OCI-LY3 (cell line): ENCODE measurements at regions not wholly inside any gene's neighbourhood (a gene's known extent, or its start where the extent isn't known, plus 50 kb on each side); places are given as distances from the start of the nearest gene placed in this dataset.
A peak's percentile ranks its signal among the peaks of the same experiment; 100 is the strongest.

Source experiments
- H2AFZ ChIP-seq: fragments of 200-600, 300-600 bp; shearing (Covaris generic); 2 replicates; pipeline ENCODE4 v1.6.0; 2014; ENCODE audit warnings: antibody characterized with exemption, low read depth, low read length
- H3K27ac ChIP-seq: fragments of 200-600, 300-600 bp; sonication (generic); 2 replicates; pipeline ENCODE4 v1.5.1; 2014; ENCODE audit warnings: mild to moderate bottlenecking, low read length, moderate library complexity, mixed read lengths
- H3K27me3 ChIP-seq: fragments of 200-600, 300-600 bp; sonication (generic); 2 replicates; pipeline ENCODE4 v1.6.1; 2014; ENCODE audit warnings: low read depth, low read length, mixed read lengths
- H3K36me3 ChIP-seq: fragments of 200-600, 300-600 bp; sonication (generic); replicated peaks from 2 replicates; pipeline ENCODE3; 2014; ENCODE audit warnings: low read depth, low read length, mixed read lengths
- H3K4me1 ChIP-seq: fragments of 300-600, 200-600 bp; sonication (generic); 2 replicates; pipeline ENCODE4 v1.6.1; 2014; ENCODE audit warnings: low read length, mixed read lengths
- H3K4me2 ChIP-seq: fragments of 200-600, 300-600 bp; sonication (generic); 2 replicates; pipeline ENCODE4 v1.6.1; 2014; ENCODE audit warnings: low read length, mixed read lengths
- H3K4me3 ChIP-seq: fragments of 300-600, 200-600 bp; sonication (generic); 2 replicates; pipeline ENCODE4 v1.5.1; 2014; ENCODE audit warnings: antibody characterized with exemption, mild to moderate bottlenecking, low read length, moderate library complexity
- H3K79me2 ChIP-seq: fragments of 300-600, 200-600 bp; shearing (Covaris generic); 2 replicates; pipeline ENCODE4 v1.6.1; 2014; ENCODE audit warnings: mild to moderate bottlenecking, low read length, mixed read lengths
- H3K9ac ChIP-seq: fragments of 300-600, 200-600 bp; shearing (Covaris generic); 2 replicates; pipeline ENCODE4 v1.6.0; 2014; ENCODE audit warnings: mild to moderate bottlenecking, low read length, moderate library complexity
- H3K9me3 ChIP-seq: fragments of 200-600, 300-600 bp; shearing (Covaris generic); 2 replicates; pipeline ENCODE4 v1.6.1; 2014; ENCODE audit warnings: low read length, mixed read lengths; ENCODE audit not compliant: insufficient read depth
- H4K20me1 ChIP-seq: fragments of 200-600, 300-600 bp; sonication (generic); 2 replicates; pipeline ENCODE4 v1.6.1; 2016; ENCODE audit warnings: low read length, mixed read lengths; ENCODE audit not compliant: insufficient read depth
- EZH2phosphoT487 ChIP-seq: fragments of 200-600 bp; shearing (Covaris generic); IDR thresholded peaks from 2 replicates; pipeline ENCODE4 v1.6.1; 2018; ENCODE audit warnings: antibody characterized with exemption, mixed run types, low read depth
- TF ChIP-seq, protein P1 (sequence below): fragments of 200-600, 300-600 bp; sonication (generic); IDR thresholded peaks from 2 replicates; pipeline ENCODE4 v1.5.1; 2014; ENCODE audit warnings: antibody characterized with exemption, low read length, low read depth

DNA sequence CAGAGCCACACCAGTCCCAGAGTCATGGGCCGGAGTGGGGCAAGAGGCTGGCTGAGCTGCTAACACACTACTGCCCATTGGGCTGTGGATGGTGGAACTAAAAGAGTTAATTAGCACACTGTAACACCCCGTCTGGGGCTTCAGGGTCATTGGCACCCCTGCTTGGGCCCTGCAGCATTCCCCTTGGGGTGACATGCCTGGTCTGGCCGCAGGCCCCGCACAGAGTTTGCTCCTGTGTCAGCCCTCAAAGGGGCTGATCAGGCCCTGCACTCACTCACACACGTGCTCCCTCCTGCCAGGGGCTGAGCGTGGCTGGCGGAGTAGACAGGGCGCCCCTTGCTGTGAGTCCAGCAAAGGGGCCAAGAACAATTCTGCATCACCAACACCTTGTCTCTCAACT, 1499.6 kb upstream of the TMEM132C start:
- H3K4me1 ChIP-seq = peaks cover 25% of the 10 kb centered on the region
- peaks cover 18% of the 10 kb centered on the region for H3K79me2 ChIP-seq
- peaks cover 89% of the 10 kb centered on the region for H3K36me3 ChIP-seq
- no peak overlapping the region for H2AFZ ChIP-seq
- no peak overlapping the region for H3K4me2 ChIP-seq
- H3K9me3 ChIP-seq = peaks cover 51% of the 10 kb centered on the region
- H3K4me3 ChIP-seq = no peak overlapping the region
- H3K27me3 ChIP-seq = no peaks in the 10 kb centered on the region
- no peak overlapping the region for H3K27ac ChIP-seq
- no peak overlapping the region for H3K9ac ChIP-seq
- H4K20me1 ChIP-seq = no peaks in the 10 kb centered on the region
- no peak for TF ChIP-seq EZH2phosphoT487
- TF ChIP-seq, protein P1, sequence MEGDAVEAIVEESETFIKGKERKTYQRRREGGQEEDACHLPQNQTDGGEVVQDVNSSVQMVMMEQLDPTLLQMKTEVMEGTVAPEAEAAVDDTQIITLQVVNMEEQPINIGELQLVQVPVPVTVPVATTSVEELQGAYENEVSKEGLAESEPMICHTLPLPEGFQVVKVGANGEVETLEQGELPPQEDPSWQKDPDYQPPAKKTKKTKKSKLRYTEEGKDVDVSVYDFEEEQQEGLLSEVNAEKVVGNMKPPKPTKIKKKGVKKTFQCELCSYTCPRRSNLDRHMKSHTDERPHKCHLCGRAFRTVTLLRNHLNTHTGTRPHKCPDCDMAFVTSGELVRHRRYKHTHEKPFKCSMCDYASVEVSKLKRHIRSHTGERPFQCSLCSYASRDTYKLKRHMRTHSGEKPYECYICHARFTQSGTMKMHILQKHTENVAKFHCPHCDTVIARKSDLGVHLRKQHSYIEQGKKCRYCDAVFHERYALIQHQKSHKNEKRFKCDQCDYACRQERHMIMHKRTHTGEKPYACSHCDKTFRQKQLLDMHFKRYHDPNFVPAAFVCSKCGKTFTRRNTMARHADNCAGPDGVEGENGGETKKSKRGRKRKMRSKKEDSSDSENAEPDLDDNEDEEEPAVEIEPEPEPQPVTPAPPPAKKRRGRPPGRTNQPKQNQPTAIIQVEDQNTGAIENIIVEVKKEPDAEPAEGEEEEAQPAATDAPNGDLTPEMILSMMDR = no peak

DNA sequence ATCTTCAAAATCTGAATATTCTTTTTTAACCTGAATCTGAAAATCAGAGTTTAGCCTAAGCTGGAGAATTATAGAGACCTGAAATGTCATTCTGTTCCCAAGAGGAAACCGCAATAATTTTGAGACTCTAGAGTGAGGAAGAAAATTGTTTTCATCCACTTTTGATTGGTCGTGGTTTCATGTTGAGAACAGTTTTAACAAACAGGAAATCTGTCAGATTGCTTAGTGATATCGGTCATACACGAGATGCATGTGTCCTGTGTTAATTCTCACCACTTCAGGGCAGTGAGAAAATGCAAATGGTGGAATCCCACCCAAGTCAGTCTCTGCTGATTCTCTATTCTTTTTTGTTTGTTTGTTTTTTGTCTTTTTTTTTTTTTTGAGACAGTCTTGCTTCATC, 1498.5 kb upstream of the TMEM132C start:
- peaks cover 18% of the 10 kb centered on the region for H3K79me2 ChIP-seq
- peaks cover 32% of the 10 kb centered on the region for H3K4me1 ChIP-seq
- H3K36me3 ChIP-seq = peaks cover 77% of the 10 kb centered on the region
- no peaks in the 10 kb centered on the region for H4K20me1 ChIP-seq
- TF ChIP-seq, protein P1 = no peak
- no peak for TF ChIP-seq EZH2phosphoT487
- H3K4me3 ChIP-seq = peak overlapping the region; percentile 28; the same call in 1 of the 2 replicates
- H3K9me3 ChIP-seq = peaks cover 39% of the 10 kb centered on the region
- H3K27me3 ChIP-seq = no peaks in the 10 kb centered on the region
- 0 out of 2 replicates have a peak overlapping the region, but pooled peaks have one; percentile 9 for H3K4me2 ChIP-seq
- no peak overlapping the region for H3K9ac ChIP-seq
- no peak overlapping the region for H2AFZ ChIP-seq
- H3K27ac ChIP-seq = peak overlapping the region; percentile 85

DNA sequence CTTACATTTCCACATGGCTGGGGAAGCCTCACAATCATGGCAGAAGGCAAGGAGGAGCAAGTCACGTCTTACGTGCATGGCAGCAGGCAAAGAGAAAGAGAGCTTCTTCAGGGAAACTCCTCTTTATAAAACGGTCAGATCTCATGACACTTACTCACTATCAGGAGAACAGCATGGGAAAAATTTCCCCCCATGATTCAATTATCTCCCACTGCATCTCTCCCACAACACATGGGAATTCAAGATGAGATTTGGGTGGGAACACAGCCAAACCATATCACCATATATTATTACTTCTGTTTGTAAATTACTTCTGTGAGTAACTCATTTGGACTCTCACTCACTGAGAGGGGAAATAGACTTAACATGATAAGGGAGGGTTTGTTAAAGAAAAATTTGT, 1496.8 kb upstream of the TMEM132C start:
- no peak overlapping the region for H3K4me3 ChIP-seq
- no peaks in the 10 kb centered on the region for H3K27me3 ChIP-seq
- H3K4me1 ChIP-seq = peaks cover 34% of the 10 kb centered on the region
- H3K9ac ChIP-seq = no peak overlapping the region
- H3K36me3 ChIP-seq = peaks cover 65% of the 10 kb centered on the region
- H3K79me2 ChIP-seq = peaks cover 18% of the 10 kb centered on the region
- no peak overlapping the region for H3K4me2 ChIP-seq
- no peak overlapping the region for H2AFZ ChIP-seq
- H4K20me1 ChIP-seq = no peaks in the 10 kb centered on the region
- TF ChIP-seq EZH2phosphoT487 = no peak
- TF ChIP-seq, protein P1 = no peak
- H3K9me3 ChIP-seq = peaks cover 25% of the 10 kb centered on the region
- H3K27ac ChIP-seq = peak overlapping the region; percentile 85

DNA sequence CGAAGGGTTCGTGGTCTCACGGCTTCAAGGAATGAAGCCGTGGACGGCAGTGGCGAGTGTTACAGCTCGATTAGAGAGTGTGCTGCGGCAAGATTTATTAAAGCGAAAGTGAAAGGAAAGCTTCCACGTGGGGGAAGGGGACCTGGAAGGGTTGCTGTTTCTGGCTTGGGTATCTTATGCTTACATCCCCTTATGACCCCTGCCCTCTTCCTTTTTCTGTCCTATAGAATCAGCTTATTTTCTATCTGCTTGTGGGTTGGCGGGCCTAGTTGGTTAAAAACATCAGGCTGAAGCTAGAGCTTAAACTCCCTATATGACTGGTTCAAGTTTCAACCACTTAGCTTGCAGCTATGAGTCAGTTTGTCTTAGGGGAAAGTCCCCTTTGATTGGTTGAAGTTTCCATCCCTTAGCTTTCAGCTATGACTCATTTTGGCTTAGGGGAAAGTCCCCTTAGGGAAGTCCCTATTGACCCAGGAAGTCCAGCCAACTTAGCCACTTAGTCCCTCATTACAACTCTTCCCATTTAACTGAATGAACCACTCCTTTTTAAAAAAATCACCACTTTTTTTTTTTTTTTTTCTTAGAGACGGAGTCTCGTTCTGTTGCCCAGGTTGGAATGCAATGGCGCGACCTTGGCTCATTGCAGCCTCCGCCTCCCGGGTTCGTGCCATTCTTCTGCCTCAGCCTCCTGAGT, 1494.7 kb upstream of the TMEM132C start:
- peak overlapping the region; percentile 68 for H2AFZ ChIP-seq

More for the DNA sequence above, 1494.7 kb upstream of the TMEM132C start:
- peak overlapping the region; percentile 81 for H3K4me2 ChIP-seq
- peaks cover 34% of the 10 kb centered on the region for H3K4me1 ChIP-seq
- peaks cover 7% of the 10 kb centered on the region for H3K9me3 ChIP-seq
- H4K20me1 ChIP-seq = no peaks in the 10 kb centered on the region
- H3K9ac ChIP-seq = peak overlapping the region; percentile 92
- TF ChIP-seq EZH2phosphoT487 = no peak
- TF ChIP-seq, protein P1 = no peak
- H3K36me3 ChIP-seq = peaks cover 44% of the 10 kb centered on the region
- H3K79me2 ChIP-seq = peaks cover 18% of the 10 kb centered on the region
- H3K27me3 ChIP-seq = no peaks in the 10 kb centered on the region
- H3K4me3 ChIP-seq = peak overlapping the region; percentile 86
- peak overlapping the region; percentile 98 for H3K27ac ChIP-seq
